ENCODE measurements at regions not wholly inside any gene's neighbourhood (a gene's known extent, or its start where the extent isn't known, plus 50 kb on each side); places are given as distances from the start of the nearest gene placed in this dataset.
"Not testable (repeated sequence)": the region's sequence is repeated elsewhere in the genome, so short reads cannot be mapped to it uniquely, and the experiment has no call there.

DNA sequence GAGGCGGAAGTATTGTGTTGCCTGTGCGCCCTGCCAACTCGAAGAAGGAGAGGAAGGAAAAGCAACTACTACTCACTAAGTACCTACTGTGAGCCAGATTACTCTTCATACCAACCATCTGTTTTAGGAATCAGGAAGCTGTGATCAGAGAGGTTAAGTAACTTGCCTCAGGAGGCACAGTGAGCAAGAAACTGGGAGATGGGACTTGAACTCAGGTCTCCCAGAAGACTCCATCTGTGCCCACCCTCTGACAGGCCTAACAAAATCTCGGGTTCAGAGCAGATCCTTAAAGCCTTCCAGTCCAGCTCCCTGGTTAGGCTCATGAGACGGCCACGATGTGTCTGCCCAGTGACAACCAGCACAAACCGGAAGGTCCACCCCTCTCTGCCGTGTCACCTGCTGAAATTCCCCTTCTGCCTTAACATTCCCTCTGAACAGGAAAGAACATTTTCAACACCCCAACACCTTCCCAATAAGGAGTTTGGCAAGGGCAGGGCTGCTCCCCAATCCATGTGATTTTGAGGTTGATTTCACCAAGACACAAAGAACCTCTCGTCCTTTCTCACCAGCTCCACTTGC lies 230.1 kb downstream of the TOMM20 start:
- H3K27ac Mint-ChIP-seq = no peak overlapping the region

DNA sequence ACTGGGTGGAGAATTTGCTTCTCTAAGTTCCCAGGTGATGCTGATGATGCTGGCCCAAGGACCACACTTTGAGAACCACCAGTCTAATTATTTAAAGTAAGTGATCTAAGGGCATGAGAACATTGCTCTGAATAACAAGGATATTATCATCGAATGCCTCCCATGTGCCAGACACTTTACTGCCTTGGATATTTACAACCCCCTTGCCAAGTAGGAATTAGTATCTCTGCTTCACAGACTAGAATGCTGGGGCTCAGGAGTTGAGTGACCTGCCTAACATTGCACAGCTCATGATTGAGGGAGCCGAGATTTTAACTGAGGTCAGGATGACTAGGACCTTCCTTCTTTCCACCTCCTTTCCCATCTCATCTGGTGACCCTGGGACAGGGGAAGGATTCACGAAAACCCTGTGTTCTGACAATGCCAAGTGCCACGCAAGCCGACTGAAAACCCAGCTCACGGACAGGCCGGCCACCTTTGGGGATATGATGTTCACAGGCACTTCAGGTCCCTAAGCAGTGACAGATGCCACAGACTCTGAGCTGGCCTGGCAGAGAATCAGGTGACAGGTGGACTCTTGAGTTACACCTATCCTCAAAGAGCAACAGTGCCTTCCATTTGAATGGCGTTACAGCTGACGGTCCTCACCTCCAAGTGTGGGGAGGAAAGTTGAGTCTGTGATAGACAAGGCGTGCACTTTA lies 230.7 kb downstream of the TOMM20 start:
- DNase-seq = no peak
- Mint-ChIP-seq H3K4me1 (peaks cover 35% of the 10 kb centered on the region), H3K9me3 (peaks cover 0 to 4% of the 10 kb centered on the region in 2 donors)

More for the DNA sequence above, 230.1 kb downstream of the TOMM20 start:
- Mint-ChIP-seq H3K9me3 (peaks cover 0 to 4% of the 10 kb centered on the region in 2 donors), H3K27me3 (peaks cover 8% of the 10 kb centered on the region), H3K4me3 (no peak overlapping the region), H3K4me1 (peaks cover 28% of the 10 kb centered on the region)
- no peak for DNase-seq
- no peak for ATAC-seq

DNA sequence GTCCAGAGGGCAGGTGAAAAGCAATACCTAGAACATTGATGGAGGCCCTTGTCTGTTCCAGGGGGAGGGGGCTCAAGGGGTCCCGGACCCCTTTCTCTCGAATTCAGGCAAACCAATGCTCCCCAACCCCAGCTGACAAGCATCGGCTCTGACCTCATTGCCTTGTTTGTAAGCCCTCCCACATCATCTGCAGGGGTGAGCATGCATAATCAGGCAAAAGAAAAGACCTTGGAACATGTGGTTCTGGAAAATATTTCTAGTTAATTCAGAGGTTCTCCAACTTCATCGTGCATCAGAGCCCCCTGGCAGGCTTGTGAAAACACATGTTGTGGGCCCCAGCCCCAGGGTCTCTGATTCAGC lies 231.3 kb downstream of the TOMM20 start:
- Mint-ChIP-seq H3K4me1 (peaks cover 38% of the 10 kb centered on the region), H3K27me3 (peaks cover 8% of the 10 kb centered on the region), H3K9me3 (peaks cover 0 to 4% of the 10 kb centered on the region in 2 donors), H3K4me3 (no peak overlapping the region), H3K27ac (no peak overlapping the region)
- ATAC-seq (no peak), DNase-seq (no peak)

More for the DNA sequence above, 230.7 kb downstream of the TOMM20 start:
- no peak for ATAC-seq
- Mint-ChIP-seq H3K27ac (no peak overlapping the region), H3K27me3 (peaks cover 8% of the 10 kb centered on the region), H3K4me3 (no peak overlapping the region)

GRCh38 chr1:234896477-234897389 lies 231.9 kb downstream of the TOMM20 start:
- ATAC-seq (no peak), DNase-seq (no peak)
- H3K9me3 Mint-ChIP-seq = peaks cover 0 to 4% of the 10 kb centered on the region in 2 donors
- H3K27me3 Mint-ChIP-seq = peaks cover 8% of the 10 kb centered on the region
- H3K4me3 Mint-ChIP-seq = no peak overlapping the region
- H3K4me1 Mint-ChIP-seq = peaks cover 38% of the 10 kb centered on the region
- H3K27ac Mint-ChIP-seq = no peak overlapping the region

DNA sequence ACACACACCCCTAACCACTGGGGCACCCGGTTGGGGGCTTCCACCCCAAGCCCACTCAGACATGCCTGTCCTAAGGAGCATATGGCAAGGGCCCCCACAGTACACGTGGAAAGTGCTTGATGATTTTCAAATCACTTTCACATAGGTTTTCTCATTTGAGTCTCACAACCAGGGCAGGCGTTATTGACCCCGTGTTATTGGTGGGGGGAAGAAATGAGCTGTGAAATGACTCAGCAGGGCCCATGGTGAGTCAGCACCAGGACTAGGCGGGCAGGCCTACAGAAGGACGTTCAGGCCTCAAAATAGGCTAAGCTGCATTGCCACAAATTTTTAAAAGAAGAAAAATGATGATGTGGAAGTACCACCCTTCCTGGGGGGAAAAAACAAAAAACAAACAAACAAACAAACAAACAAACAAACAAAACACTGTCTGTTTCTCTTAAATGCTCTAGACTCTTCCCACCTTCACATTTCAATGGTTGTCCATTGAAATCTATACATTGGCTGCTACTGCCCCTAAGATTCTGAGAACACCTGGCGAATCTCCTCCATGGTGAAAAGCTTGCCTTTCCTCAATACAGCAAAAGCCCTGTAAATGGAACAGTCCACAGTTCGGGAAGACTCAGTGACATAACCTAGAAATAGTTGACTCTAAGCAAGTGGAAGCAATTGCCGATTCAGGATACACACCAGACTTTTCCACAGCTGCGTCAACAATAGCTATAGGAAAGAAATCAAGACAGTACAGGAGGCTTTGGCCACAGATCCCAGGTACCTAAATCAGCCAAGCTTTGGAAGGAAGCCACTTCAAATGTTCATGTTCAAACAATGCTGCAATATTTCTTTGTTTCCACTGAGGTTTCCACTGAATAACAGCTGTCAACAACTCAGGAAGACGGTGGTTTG lies 234.7 kb downstream of the TOMM20 start:
- no peak overlapping the region for H3K4me3 Mint-ChIP-seq
- peaks cover 0 to 4% of the 10 kb centered on the region in 2 donors for H3K9me3 Mint-ChIP-seq
- H3K27ac Mint-ChIP-seq = peak overlapping the region in 1 of 2 donors; percentile 34
- DNase-seq (peak in 1 of 2 donors; percentile 59), ATAC-seq (peak; percentile 85)
- H3K27me3 Mint-ChIP-seq = peaks cover 18% of the 10 kb centered on the region
- peaks cover 54% of the 10 kb centered on the region for H3K4me1 Mint-ChIP-seq

DNA sequence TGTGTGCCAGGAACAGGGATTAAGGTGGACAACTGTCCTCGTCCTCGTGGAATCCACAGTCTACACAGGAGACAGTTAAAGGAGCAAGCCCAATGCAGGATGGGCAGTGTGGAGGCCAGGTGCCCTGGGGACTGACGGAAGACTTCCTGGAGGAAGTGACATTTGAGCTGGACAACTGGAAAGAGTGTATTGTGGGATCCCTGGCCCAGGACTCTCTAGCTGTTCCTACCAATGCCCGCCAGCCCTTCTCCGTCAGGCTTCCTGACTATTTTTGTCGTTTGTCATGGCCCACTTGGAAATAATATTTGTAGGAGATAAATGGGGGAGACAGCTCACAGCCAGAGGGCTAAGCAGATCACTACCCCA lies 235.3 kb downstream of the TOMM20 start:
- DNase-seq = no peak
- peak overlapping the region in 1 of 2 donors; percentile 34 for H3K27ac Mint-ChIP-seq
- H3K4me3 Mint-ChIP-seq = peak overlapping the region in 1 of 2 donors; percentile 13
- peaks cover 24% of the 10 kb centered on the region for H3K27me3 Mint-ChIP-seq
- ATAC-seq = no peak
- H3K4me1 Mint-ChIP-seq = peaks cover 51% of the 10 kb centered on the region
- H3K9me3 Mint-ChIP-seq = peaks cover 5 to 7% of the 10 kb centered on the region in 2 donors

DNA sequence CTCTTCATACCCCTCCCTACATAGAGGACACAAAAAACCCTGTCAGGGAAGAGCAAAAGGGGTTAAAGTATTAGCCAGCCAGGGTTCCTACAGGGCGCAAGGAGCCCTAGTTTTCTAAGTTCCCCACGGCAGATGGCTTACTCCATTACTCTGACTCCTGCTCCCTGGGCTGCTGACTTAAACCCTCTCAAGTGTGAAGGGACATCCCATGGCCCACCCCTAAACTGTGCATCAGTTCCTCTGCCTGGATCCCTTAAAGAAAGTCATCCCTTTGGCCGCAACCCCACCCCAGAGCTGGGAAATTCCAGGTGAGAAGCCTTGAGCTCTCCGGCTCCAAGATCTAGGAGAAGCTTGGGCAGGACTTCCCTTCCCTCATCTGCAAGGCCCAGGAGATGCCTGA lies 236.0 kb downstream of the TOMM20 start:
- H3K4me1 Mint-ChIP-seq = peaks cover 51% of the 10 kb centered on the region
- H3K27me3 Mint-ChIP-seq = peaks cover 25% of the 10 kb centered on the region
- H3K4me3 Mint-ChIP-seq = no peak overlapping the region
- H3K9me3 Mint-ChIP-seq = peaks cover 9 to 12% of the 10 kb centered on the region in 2 donors
- ATAC-seq (no peak), DNase-seq (no peak)
- no peak overlapping the region for H3K27ac Mint-ChIP-seq

- Mint-ChIP-seq H3K4me3 (no peak overlapping the region), H3K4me1 (peaks cover 56% of the 10 kb centered on the region), H3K27me3 (peaks cover 18% of the 10 kb centered on the region), H3K9me3 (peaks cover 16 to 17% of the 10 kb centered on the region in 2 donors), H3K27ac (no peak overlapping the region)
- DNase-seq (no peak), ATAC-seq (no peak)
Measured at GRCh38 chr1:234891427-234891826, 237.2 kb downstream of the TOMM20 start.

- H3K4me3 Mint-ChIP-seq = no peak overlapping the region
- DNase-seq = no peak
- H3K27ac Mint-ChIP-seq = no peak overlapping the region
- peaks cover 12 to 17% of the 10 kb centered on the region in 2 donors for H3K9me3 Mint-ChIP-seq
- H3K27me3 Mint-ChIP-seq = peaks cover 17% of the 10 kb centered on the region
- ATAC-seq = no peak
- peaks cover 70% of the 10 kb centered on the region for H3K4me1 Mint-ChIP-seq
Measured at GRCh38 chr1:234889643-234890042, 239.0 kb downstream of the TOMM20 start.

- DNase-seq, H3K27ac Mint-ChIP-seq, H3K4me3 Mint-ChIP-seq, ATAC-seq: not testable (repeated sequence)
- peaks cover 64% of the 10 kb centered on the region for H3K4me1 Mint-ChIP-seq
- H3K9me3 Mint-ChIP-seq = peaks cover 11 to 20% of the 10 kb centered on the region in 2 donors
- peaks cover 24% of the 10 kb centered on the region for H3K27me3 Mint-ChIP-seq
Measured at GRCh38 chr1:234888247-234888646, 240.4 kb downstream of the TOMM20 start.

DNA sequence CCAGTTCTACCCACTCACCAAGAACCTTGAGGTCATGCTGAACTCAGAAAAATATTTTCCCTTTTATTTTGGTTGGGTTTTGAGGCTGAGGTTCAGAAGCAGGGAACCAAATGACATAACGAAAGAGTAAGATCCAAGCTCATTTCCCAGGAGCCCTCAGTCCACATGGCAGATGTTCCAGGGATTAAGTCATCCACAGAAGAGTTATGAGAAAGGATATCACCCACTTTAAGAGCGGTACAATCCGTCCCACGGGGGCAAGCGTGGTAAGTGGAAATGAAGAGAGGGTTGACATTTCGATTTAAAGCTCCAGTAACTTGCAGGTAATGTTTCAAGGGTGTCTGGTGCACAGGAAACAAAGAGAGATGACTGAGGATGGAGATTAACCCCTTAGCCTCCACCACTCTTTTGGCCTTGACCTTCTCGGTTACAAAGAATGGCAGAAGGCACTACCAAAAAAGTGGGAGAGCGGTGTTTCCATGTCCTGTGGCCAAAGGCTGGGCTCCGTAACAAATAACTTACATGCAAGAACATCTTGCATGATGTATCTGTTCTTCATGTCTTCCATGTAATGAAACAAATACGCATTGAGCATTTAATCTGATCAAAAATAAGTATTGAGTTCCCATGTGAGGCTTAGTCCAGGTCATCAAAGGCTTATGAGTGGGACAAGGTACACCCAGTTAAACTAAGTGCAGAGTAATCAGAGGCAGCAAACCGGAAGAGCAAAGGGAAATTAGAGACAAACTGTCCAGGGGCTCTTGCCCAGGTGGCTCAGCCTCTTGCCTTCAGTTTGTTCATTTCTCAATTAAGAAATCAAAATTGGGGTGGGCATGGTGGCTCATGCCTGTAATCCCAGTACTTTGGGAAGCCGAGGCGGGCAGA lies 241.4 kb downstream of the TOMM20 start:
- Mint-ChIP-seq H3K9me3 (peaks cover 11 to 25% of the 10 kb centered on the region in 2 donors), H3K27me3 (peaks cover 24% of the 10 kb centered on the region), H3K27ac (no peak overlapping the region), H3K4me1 (peaks cover 67% of the 10 kb centered on the region), H3K4me3 (no peak overlapping the region)
- DNase-seq = no peak
- no peak for ATAC-seq

DNA sequence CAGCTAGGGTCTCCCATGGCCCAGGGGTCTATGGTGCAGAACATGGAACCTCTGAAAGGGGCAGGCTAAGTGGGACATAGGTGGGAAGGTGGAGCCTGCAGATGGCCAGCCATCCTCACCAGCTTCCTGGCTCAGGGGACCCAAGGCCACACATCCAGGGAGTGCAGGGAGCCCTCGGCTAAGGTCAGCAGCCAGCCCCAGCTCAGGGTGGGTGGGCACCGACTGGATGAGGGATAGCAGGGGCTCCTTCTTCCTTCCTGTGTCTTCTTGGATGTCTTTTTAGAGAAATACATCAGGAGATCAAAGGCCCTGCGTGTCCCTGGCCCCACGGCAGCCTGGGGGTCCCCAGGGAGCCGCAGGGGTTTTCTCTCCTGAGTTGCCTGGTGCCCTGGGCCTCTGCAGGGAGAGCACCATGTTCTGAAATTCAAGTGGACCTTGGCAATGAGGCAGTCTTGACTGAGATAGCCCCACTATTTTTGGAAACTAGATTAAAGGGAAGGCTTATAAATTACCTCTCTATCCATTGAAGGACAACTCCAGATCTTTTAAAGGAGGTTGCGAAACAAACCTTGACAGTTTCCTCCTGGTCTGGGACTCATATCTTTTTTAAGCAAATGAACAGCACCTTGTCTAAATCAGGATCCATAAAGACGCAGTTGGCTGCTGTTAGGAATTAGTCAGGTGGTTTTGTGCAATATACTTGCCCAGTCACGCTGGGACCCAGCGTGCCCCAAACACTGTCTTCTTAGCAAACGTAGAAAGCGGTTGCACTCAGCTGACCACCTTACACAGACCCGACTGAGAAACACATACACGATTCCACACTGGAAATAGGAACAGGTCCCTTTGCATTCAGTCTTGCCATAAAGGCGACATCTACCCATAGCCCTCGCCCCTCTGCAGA lies 242.3 kb downstream of the TOMM20 start:
- Mint-ChIP-seq H3K27ac (no peak overlapping the region), H3K9me3 (peaks cover 11 to 25% of the 10 kb centered on the region in 2 donors), H3K27me3 (peaks cover 22% of the 10 kb centered on the region), H3K4me1 (peaks cover 75% of the 10 kb centered on the region), H3K4me3 (no peak overlapping the region)
- no peak for DNase-seq
- no peak for ATAC-seq

DNA sequence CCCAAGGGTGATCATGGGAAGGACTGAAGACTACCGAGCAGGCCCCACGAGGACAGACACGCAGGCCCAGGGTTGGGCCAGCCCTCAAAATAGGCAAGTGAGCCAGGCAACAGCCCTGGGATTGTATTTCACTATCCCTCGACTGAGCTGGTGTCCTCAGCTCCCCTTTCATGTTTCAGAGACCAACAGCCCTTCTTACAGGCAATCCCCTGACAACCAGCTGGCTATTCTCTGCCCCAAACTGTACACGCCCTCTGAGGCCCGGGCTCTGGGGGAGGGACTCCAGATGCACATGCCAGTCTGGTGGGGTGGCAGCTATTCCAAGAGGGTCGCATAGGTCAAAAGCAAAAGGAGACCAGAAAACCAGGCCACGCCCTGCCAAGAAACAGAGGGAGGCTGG lies 243.0 kb downstream of the TOMM20 start:
- DNase-seq (no peak), ATAC-seq (no peak)
- peaks cover 17% of the 10 kb centered on the region for H3K27me3 Mint-ChIP-seq
- no peak overlapping the region for H3K27ac Mint-ChIP-seq
- H3K9me3 Mint-ChIP-seq = peaks cover 11 to 25% of the 10 kb centered on the region in 2 donors
- no peak overlapping the region for H3K4me3 Mint-ChIP-seq
- H3K4me1 Mint-ChIP-seq = peaks cover 75% of the 10 kb centered on the region

Measured in stimulated activated naive CD8-positive, alpha-beta T cell treated with anti-CD3 and anti-CD28 coated beads, Interleukin-15, amount 100 ng/mL, for 72 hours (primary cell).